B cell (primary cell): ENCODE measurements at regions not wholly inside any gene's neighbourhood (a gene's known extent, or its start where the extent isn't known, plus 50 kb on each side); places are given as distances from the start of the nearest gene placed in this dataset.

Experiments
- CTCF ChIP-seq: fragments of 200-600 bp; IDR thresholded peaks from one replicate; pipeline ENCODE4 v1.8.0; 2022; ENCODE audit warnings: antibody characterized with exemption, mild to moderate bottlenecking
- EZH2 ChIP-seq: IDR thresholded peaks from 2 replicates; pipeline ENCODE4 v1.6.1; 2012; ENCODE audit warnings: borderline replicate concordance, low read depth, mild to moderate bottlenecking, moderate library complexity, low read length; ENCODE audit not compliant: insufficient read depth, poor library complexity, severe bottlenecking

GRCh38 chr4:41870035-41870434, 65.2 kb upstream of the TMEM33 start:
- TF ChIP-seq EZH2: no peak
- no peak for TF ChIP-seq CTCF
